ENCODE measurements at regions not wholly inside any gene's neighbourhood (a gene's known extent, or its start where the extent isn't known, plus 50 kb on each side); places are given as distances from the start of the nearest gene placed in this dataset.

- DNase-seq, result no peak
Observed at GRCh38 chr1:185427776-185428175, 110.7 kb upstream of the IVNS1ABP start.

GRCh38 chr1:185427264-185427663 lies 110.2 kb upstream of the IVNS1ABP start:
- DNase-seq, result no peak

- no peak for DNase-seq
Observed at GRCh38 chr1:185426848-185427247, 109.8 kb upstream of the IVNS1ABP start.

- no peak for DNase-seq
Observed at GRCh38 chr1:185425163-185425562, 108.1 kb upstream of the IVNS1ABP start.

- no peak for DNase-seq
Observed at GRCh38 chr1:185421485-185422107, 104.6 kb upstream of the IVNS1ABP start.

- DNase-seq, result no peak
Observed at GRCh38 chr1:185420588-185421081, 103.6 kb upstream of the IVNS1ABP start.

GRCh38 chr1:185419718-185420117 lies 102.7 kb upstream of the IVNS1ABP start:
- DNase-seq, result no peak

GRCh38 chr1:185418472-185418871 lies 101.4 kb upstream of the IVNS1ABP start:
- DNase-seq, result no peak

GRCh38 chr1:185412385-185413087 lies 95.5 kb upstream of the IVNS1ABP start:
- no peak for DNase-seq

GRCh38 chr1:185409763-185410528 lies 92.9 kb upstream of the IVNS1ABP start:
- DNase-seq, result no peak

- no peak for DNase-seq
Observed at GRCh38 chr1:185409345-185409744, 92.3 kb upstream of the IVNS1ABP start.

- DNase-seq, result no peak
Observed at GRCh38 chr1:185408700-185409270, 91.7 kb upstream of the IVNS1ABP start.

GRCh38 chr1:185406691-185407009 lies 89.6 kb upstream of the IVNS1ABP start:
- no peak for DNase-seq

GRCh38 chr1:185406006-185406690 lies 89.1 kb upstream of the IVNS1ABP start:
- DNase-seq, result no peak

- DNase-seq, result no peak
Observed at GRCh38 chr1:185404907-185405568, 88.0 kb upstream of the IVNS1ABP start.

GRCh38 chr1:185404291-185404690 lies 87.2 kb upstream of the IVNS1ABP start:
- DNase-seq, result no peak

- DNase-seq, result no peak
Observed at GRCh38 chr1:185402930-185403329, 85.9 kb upstream of the IVNS1ABP start.

- DNase-seq, result no peak
Observed at GRCh38 chr1:185401019-185401418, 84.0 kb upstream of the IVNS1ABP start.

- DNase-seq, result no peak
Observed at GRCh38 chr1:185400052-185400451, 83.0 kb upstream of the IVNS1ABP start.

GRCh38 chr1:185398599-185398998 lies 81.6 kb upstream of the IVNS1ABP start:
- DNase-seq, result no peak

GRCh38 chr1:185398022-185398421 lies 81.0 kb upstream of the IVNS1ABP start:
- DNase-seq, result no peak

GRCh38 chr1:185397183-185397582 lies 80.1 kb upstream of the IVNS1ABP start:
- DNase-seq, result no peak
